SK-N-SH treated with all-trans-retinoic acid at 6 μM for 48 hours (cell line): ENCODE measurements at regions not wholly inside any gene's neighbourhood (a gene's known extent, or its start where the extent isn't known, plus 50 kb on each side); places are given as distances from the start of the nearest gene placed in this dataset.

Experiments
- GLIS3 ChIP-seq: fragments of 250-450 bp; sonication (Bioruptor Pico); IDR thresholded peaks from 2 replicates; pipeline ENCODE4 v1.5.0; 2020; ENCODE audit warnings: mild to moderate bottlenecking, moderate library complexity
- PATZ1 ChIP-seq: fragments of 250-450 bp; sonication (Bioruptor Pico); IDR thresholded peaks from 2 replicates; pipeline ENCODE4 v1.8.0; 2020; ENCODE audit warnings: mild to moderate bottlenecking, moderate library complexity, borderline replicate concordance
- SNAI2 ChIP-seq: fragments of 250-450 bp; sonication (Bioruptor Pico); IDR thresholded peaks from 2 replicates; pipeline ENCODE4 v1.5.0; 2020; ENCODE audit warnings: mild to moderate bottlenecking, moderate library complexity
- ZC3H10 ChIP-seq: fragments of 250-450 bp; sonication (Bioruptor Pico); IDR thresholded peaks from 2 replicates; pipeline ENCODE4 v1.5.1; 2021; ENCODE audit warnings: mild to moderate bottlenecking, moderate library complexity
- ZFP3 ChIP-seq: fragments of 250-450 bp; sonication (Bioruptor Pico); IDR thresholded peaks from 2 replicates; pipeline ENCODE4 v1.5.0; 2020; ENCODE audit warnings: mild to moderate bottlenecking, moderate library complexity
- ZNF565 ChIP-seq: fragments of 450-650 bp; formaldehyde crosslinking; conservative IDR thresholded peaks from 2 replicates; pipeline ENCODE4 v1.5.0; 2020; ENCODE audit warnings: low read depth, mild to moderate bottlenecking, moderate library complexity
- ZNF8 ChIP-seq: fragments of 450-650 bp; formaldehyde crosslinking; IDR thresholded peaks from 2 replicates; pipeline ENCODE4 v1.5.0; 2020; ENCODE audit warnings: mild to moderate bottlenecking, moderate library complexity

- no peak for TF ChIP-seq PATZ1 (CRISPR knock-in tag)
- TF ChIP-seq ZNF565, result no peak
- no peak for TF ChIP-seq ZC3H10
- no peak for TF ChIP-seq ZFP3
- no peak for TF ChIP-seq ZNF8 (CRISPR knock-in tag)
- no peak for TF ChIP-seq GLIS3 (CRISPR knock-in tag)
- TF ChIP-seq SNAI2 (CRISPR knock-in tag), result no peak
Measured at GRCh38 chr2:120562218-120563005, 173.3 kb upstream of the GLI2 start.
